ENCODE measurements at regions not wholly inside any gene's neighbourhood (a gene's known extent, or its start where the extent isn't known, plus 50 kb on each side); places are given as distances from the start of the nearest gene placed in this dataset.

DNA sequence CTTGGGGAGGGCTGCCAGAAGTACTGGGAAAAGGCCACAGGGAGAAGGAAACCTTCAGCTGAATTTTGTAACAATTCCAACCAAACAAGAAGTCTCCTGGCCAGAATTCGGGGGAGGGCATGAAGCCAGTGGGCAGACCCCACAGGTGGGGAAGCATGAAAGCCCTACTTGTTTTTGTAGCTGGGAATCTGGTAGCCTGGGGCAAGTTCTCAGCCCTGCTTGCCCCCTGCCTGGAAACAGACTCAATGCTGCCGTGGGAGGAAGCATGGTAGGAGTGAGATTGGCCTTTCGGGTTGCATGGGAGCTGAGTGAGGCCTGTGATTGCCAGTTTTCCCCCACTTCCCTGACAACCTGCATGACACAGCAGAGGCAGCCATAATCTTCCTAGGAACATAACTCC, 259.2 kb upstream of the RMST start:
- TF ChIP-seq CTCF (IDR thresholded peaks at IDR 0.05; ENCODE audit: poor library complexity): no peak
- TF ChIP-seq EZH2 (IDR thresholded peaks at IDR 0.05; ENCODE audit: borderline replicate concordance): no peak
